ENCODE measurements at regions not wholly inside any gene's neighbourhood (a gene's known extent, or its start where the extent isn't known, plus 50 kb on each side); places are given as distances from the start of the nearest gene placed in this dataset.

GRCh38 chr10:36886303-36886891 is 239.0 kb upstream of the ANKRD30A start:
- intact Hi-C loops (cut with micrococcal nuclease) = loop anchor here (10.0 kb wide), 1 partner anchor 1762 kb away; the partner anchor contains the start of gene CREM
- no peak overlapping the region for H2AFZ ChIP-seq (replicated peaks; ENCODE audit: low read length, poor library complexity)
- H3K9me3 ChIP-seq (ENCODE audit: control insufficient read depth, insufficient read depth, low read length) = no peaks in the 10 kb centered on the region
- H3K9ac ChIP-seq (ENCODE audit: low read depth, low read length) = no peak overlapping the region
- no peak overlapping the region for H3K23ac ChIP-seq (ENCODE audit: low read depth, low read length)
- no peak overlapping the region for H3K56ac ChIP-seq (ENCODE audit: extremely low read depth, insufficient read depth, low read length)
- 0% methylated on average over 1 of the region's 8 CpGs; no CpG with 5 or more reads in 1 of the 2 experiments for WGBS, 2 experiments (ENCODE audit: extremely low coverage in 2 of 2, insufficient read length in 1 of 2)
- no peak overlapping the region for H2BK120ac ChIP-seq (ENCODE audit: low read depth, low read length)
- H3K9me1 ChIP-seq (ENCODE audit: insufficient read depth, low read length) = no peaks in the 10 kb centered on the region
- ATAC-seq (ENCODE audit: low read depth) (no peak), DNase-seq (no peak)
- H2AK5ac ChIP-seq (ENCODE audit: low read depth, low read length) = no peak overlapping the region
- POLR2A ChIA-PET (ENCODE audit: unreplicated experiment) = no interaction called here
- no peaks in the 10 kb centered on the region for H3K79me1 ChIP-seq (ENCODE audit: low read depth in 1 of 2, low read length in 2 of 2)
- no peak overlapping the region for H3K4ac ChIP-seq (ENCODE audit: low read depth, low read length)
- H2BK5ac ChIP-seq (ENCODE audit: low read depth, low read length, poor library complexity, severe bottlenecking) = no peak overlapping the region
- H2AK9ac ChIP-seq (replicated peaks; ENCODE audit: low read depth, low read length, poor library complexity) = no peak overlapping the region
- CTCF ChIA-PET = no interaction called here
- in situ Hi-C loops (cut with MboI; ENCODE audit: low sequenced_read_pairs) = loop anchor here (25.0 kb wide), 1 partner anchor 1774 kb away; no protein-coding TSS in a partner anchor
- no peak overlapping the region for H3K4me3 ChIP-seq (ENCODE audit: insufficient read depth, low read depth, low read length)
- no peak overlapping the region for H3K4me2 ChIP-seq (ENCODE audit: low read depth, low read length)
- no peak overlapping the region for H2BK20ac ChIP-seq (ENCODE audit: low read depth, low read length)
- H4K8ac ChIP-seq (ENCODE audit: low read depth in 2 of 2, low read length in 2 of 2) = no peak overlapping the region
- no peaks in the 10 kb centered on the region for H3K36me3 ChIP-seq (ENCODE audit: control insufficient read depth, insufficient read depth, low read length)
- no peaks in the 10 kb centered on the region for H3K4me1 ChIP-seq (ENCODE audit: control insufficient read depth, insufficient read depth, low read length)
- H4K91ac ChIP-seq (ENCODE audit: insufficient read depth, low read depth, low read length) = no peak overlapping the region
- no peaks in the 10 kb centered on the region for H4K20me1 ChIP-seq (ENCODE audit: insufficient read depth, low read length)
- no peak overlapping the region for H3K27ac ChIP-seq (ENCODE audit: insufficient read depth, low read length)
- H3K27me3 ChIP-seq (ENCODE audit: control insufficient read depth, insufficient read depth, low read length) = no peaks in the 10 kb centered on the region; the same call in none of the 2 replicates
- TF ChIP-seq RFX5 (IDR thresholded peaks at IDR 0.05; ENCODE audit: low read depth, low read length) (no peak), MXI1 (IDR thresholded peaks at IDR 0.05; ENCODE audit: borderline replicate concordance, low read depth, low read length) (no peak), CTCF (conservative IDR thresholded peaks at IDR 0.05; ENCODE audit: low read depth, low read length) (no peak), CHD1 (IDR thresholded peaks at IDR 0.05; ENCODE audit: low read depth, low read length) (no peak), FOS (IDR thresholded peaks at IDR 0.05; ENCODE audit: low read depth, low read length) (no peak), MAZ (IDR thresholded peaks at IDR 0.05; ENCODE audit: borderline replicate concordance, low read depth, low read length) (no peak), MAFK (IDR thresholded peaks at IDR 0.05; ENCODE audit: low read depth, low read length) (no peak), BHLHE40 (IDR thresholded peaks at IDR 0.05; ENCODE audit: low read depth, low read length) (no peak), POLR2A (IDR thresholded peaks at IDR 0.05; ENCODE audit: low read depth, low read length) (no peak), CEBPB (IDR thresholded peaks at IDR 0.05; ENCODE audit: low read depth, low read length) (no peak), USF2 (IDR thresholded peaks at IDR 0.05; ENCODE audit: low read depth, low read length) (no peak), SMC3 (IDR thresholded peaks at IDR 0.05; ENCODE audit: low read depth, low read length) (no peak), NFE2L2 (IDR thresholded peaks at IDR 0.05; ENCODE audit: low read depth, low read length) (no peak), RCOR1 (IDR thresholded peaks at IDR 0.05; ENCODE audit: insufficient replicate concordance, low read length) (no peak), RAD21 (IDR thresholded peaks at IDR 0.05; ENCODE audit: low read length) (no peak), ELK1 (IDR thresholded peaks at IDR 0.05; ENCODE audit: borderline replicate concordance, low read depth, low read length) (no peak)
- H4K5ac ChIP-seq (ENCODE audit: low read depth, low read length) = no peak overlapping the region
- dilution Hi-C loops (cut with HindIII; ENCODE audit: low sequenced_read_pairs, unreplicated experiment) = no loop called here
- no peak overlapping the region for H2BK15ac ChIP-seq (ENCODE audit: low read depth, low read length)
- H3K18ac ChIP-seq (ENCODE audit: low read depth, low read length) = no peak overlapping the region
- H3K14ac ChIP-seq (replicated peaks; ENCODE audit: low read depth, low read length) = no peak overlapping the region
- no TSS peak for BruUV-seq (replicated peaks)

All from IMR-90 (cell line).